Rectal smooth muscle tissue (tissue), 1 donor: ENCODE measurements at regions not wholly inside any gene's neighbourhood (a gene's known extent, or its start where the extent isn't known, plus 50 kb on each side); places are given as distances from the start of the nearest gene placed in this dataset.

Source experiments
- H3K27ac ChIP-seq: one replicate; pipeline ENCODE4 v1.7.0; 2013; ENCODE audit warnings: low read depth, low read length, inconsistent platforms
- H3K27me3 ChIP-seq: one replicate; pipeline ENCODE4 v1.7.0; 2013; ENCODE audit warnings: low read length; ENCODE audit not compliant: control insufficient read depth, insufficient read depth
- H3K36me3 ChIP-seq: one replicate; pipeline ENCODE4 v1.7.0; 2013; ENCODE audit warnings: low read length; ENCODE audit not compliant: control insufficient read depth, insufficient read depth
- H3K4me1 ChIP-seq: one replicate; pipeline ENCODE4 v1.7.0; 2013; ENCODE audit warnings: low read length; ENCODE audit not compliant: control insufficient read depth, insufficient read depth
- H3K4me3 ChIP-seq: one replicate; pipeline ENCODE4 v1.7.0; 2013; ENCODE audit warnings: low read length
- H3K9ac ChIP-seq: one replicate; pipeline ENCODE4 v1.7.0; 2013; ENCODE audit warnings: low read length

DNA sequence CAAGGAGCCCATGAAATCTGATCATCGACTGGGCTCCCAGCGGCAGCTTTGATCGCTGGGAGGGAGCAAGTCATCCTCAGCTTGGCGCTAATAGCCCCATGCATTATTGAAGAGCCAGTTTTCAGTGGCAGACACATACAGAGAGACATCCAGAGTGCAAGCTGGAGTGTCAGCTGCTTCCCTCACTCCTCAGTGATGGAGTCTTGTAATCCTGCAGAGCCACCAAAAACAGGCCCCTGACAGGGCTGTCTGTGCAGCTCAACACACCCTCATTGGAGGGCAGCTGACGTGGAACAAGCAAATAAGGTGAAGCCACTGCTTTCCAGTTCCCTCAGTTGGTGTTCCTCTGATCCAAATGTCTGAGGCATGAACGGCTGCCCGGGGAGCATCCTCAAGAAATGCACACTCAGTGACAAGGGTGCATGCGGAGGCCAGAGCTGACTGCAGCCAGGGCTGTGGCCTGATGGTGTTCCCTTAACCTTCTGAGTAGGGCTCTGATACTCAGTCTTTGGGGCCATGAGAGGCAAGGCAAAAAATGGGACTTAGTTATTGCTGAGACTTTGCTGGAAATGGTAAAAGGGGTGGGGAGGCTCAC, 97.4 kb downstream of the RHOB start:
- no peaks in the 10 kb centered on the region for H3K36me3 ChIP-seq
- H3K9ac ChIP-seq: no peak overlapping the region
- no peak overlapping the region for H3K4me3 ChIP-seq
- no peak overlapping the region for H3K27ac ChIP-seq
- H3K4me1 ChIP-seq: no peaks in the 10 kb centered on the region
- H3K27me3 ChIP-seq: no peaks in the 10 kb centered on the region

DNA sequence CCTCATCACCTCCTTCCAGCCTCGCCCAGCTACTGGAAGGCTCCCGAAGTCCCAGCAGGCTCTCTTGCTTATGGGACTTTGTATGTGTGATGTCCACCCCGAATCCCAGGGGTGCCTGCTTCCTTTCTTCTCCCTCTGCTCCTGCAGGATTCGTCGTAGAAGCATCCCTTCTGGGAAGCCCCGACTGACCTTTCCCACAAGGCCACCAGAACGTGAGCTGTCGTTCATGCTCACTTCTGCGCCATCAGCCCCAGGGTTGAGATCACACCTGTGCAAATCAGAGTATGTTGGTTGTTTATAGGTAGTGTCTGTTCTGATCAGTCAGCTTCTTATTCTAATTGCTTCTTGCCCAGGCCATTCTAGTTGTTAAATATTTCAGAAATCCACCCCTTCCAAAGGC, 101.8 kb downstream of the HS1BP3 start:
- no peaks in the 10 kb centered on the region for H3K27me3 ChIP-seq
- no peaks in the 10 kb centered on the region for H3K36me3 ChIP-seq
- peaks cover 3% of the 10 kb centered on the region for H3K4me1 ChIP-seq
- no peak overlapping the region for H3K4me3 ChIP-seq
- H3K27ac ChIP-seq: no peak overlapping the region
- no peak overlapping the region for H3K9ac ChIP-seq

DNA sequence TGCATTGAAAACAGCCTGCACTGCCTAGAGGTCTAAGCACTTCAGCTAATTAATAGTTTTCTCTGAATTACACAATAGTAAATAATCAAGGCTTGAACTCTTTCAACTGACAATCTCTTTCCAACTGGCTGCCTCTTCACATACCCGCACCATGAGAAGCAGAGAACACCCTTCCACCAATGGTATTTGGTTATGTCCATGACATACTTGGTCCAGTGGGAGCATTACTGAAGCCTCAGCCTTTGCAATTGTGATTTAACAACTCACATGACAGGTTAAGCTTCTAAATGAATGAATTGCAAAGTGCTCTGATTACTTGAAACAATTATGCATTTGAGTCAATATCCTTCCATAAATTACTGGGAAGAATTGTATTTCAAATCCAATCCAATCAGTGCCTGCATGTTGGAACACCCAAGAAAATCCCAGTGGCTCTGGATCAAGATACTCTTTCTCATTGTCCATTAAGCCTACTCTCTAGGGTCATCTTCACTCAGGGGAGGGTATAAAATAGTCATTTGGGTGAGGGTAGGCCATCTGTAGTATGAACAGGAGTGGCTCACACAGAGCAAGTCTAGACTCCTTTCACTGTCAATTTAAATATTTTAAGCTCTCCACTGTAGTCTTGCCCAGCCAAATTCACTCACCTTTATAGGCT, 101.1 kb downstream of the HS1BP3 start:
- Histone ChIP-seq H3K9ac (no peak overlapping the region), H3K27me3 (no peaks in the 10 kb centered on the region), H3K4me3 (no peak overlapping the region), H3K27ac (no peak overlapping the region), H3K36me3 (no peaks in the 10 kb centered on the region), H3K4me1 (peaks cover 3% of the 10 kb centered on the region)

DNA sequence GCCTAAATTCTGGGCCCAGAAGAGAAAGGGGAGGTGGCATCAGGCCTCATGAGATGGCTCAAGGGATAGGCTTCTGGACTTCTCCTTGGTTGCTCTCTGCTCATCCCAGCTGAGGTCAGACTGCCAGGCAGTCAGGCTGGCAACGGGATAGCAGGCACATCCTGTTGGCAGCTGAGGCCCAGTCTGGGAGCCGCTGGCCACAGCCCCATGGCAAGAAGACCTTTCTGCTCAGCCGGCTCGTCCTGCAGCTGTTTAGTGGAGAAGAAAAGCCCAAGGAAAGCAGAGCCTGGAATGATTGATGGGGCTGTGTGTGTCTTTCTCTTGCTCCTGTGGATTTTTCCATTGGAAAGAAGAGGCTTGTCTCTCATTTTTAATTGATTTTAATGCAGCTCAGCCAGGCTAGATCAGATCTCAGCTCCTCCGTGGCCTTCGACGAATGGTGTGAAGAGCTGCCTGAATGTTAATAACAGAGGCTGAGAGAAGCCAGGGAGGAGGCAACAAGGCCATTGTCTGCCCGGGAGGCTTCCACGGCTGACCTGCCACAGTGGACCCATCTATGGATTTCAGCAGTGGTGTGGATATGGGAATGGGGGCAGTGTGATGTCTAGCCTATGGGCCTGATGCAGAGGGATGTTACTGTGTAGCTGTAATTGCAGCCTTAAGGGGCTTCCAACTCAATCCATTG, 99.5 kb downstream of the HS1BP3 start:
- H3K4me3 ChIP-seq: no peak overlapping the region
- H3K36me3 ChIP-seq: no peaks in the 10 kb centered on the region
- H3K4me1 ChIP-seq: peaks cover 3% of the 10 kb centered on the region
- H3K27ac ChIP-seq: no peak overlapping the region
- H3K27me3 ChIP-seq: no peaks in the 10 kb centered on the region
- no peak overlapping the region for H3K9ac ChIP-seq

DNA sequence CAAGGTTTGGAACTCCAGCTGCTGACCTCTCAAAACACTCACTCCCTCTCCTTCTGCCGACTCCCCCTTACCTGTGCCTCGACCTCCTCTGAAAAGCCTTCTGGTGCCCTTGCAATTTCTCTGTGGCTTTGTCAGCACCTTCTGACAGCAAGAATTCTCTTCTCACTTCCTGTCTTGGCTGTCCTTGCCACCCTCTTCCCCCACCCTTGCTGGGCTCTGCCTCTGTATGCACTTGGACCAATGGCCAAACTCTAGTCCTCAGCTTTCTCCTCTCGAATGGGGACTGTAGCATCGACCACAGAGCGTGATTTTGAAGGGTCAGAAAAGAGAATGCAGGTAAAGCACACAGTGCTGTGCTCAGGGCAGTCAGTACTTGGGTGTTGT, 99.0 kb downstream of the HS1BP3 start:
- Histone ChIP-seq H3K36me3 (no peaks in the 10 kb centered on the region), H3K9ac (no peak overlapping the region), H3K4me3 (no peak overlapping the region), H3K4me1 (peaks cover 3% of the 10 kb centered on the region), H3K27ac (no peak overlapping the region), H3K27me3 (no peaks in the 10 kb centered on the region)

DNA sequence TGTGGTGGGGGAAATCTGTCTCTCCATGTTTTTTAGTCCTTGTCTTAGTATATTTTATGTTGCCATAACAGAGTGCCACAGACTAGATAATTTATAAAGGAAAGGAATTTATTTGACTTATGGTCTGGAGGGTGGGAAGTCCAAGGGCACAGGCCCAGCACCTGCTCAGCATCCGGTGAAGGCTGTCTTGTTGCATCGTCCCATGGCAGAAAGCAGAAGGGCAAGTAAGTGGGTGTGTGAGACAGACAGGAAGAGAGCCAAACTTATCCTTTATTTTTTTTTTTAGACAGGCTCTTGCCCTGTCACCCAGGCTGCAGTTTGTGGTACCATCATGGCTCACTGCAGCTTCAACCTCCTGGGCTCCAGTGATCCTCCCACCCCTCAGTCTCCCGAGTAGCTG, 98.1 kb downstream of the HS1BP3 start:
- Histone ChIP-seq H3K27me3 (no peaks in the 10 kb centered on the region), H3K9ac (no peak overlapping the region), H3K4me1 (peaks cover 3% of the 10 kb centered on the region), H3K36me3 (no peaks in the 10 kb centered on the region), H3K4me3 (no peak overlapping the region), H3K27ac (no peak overlapping the region)

DNA sequence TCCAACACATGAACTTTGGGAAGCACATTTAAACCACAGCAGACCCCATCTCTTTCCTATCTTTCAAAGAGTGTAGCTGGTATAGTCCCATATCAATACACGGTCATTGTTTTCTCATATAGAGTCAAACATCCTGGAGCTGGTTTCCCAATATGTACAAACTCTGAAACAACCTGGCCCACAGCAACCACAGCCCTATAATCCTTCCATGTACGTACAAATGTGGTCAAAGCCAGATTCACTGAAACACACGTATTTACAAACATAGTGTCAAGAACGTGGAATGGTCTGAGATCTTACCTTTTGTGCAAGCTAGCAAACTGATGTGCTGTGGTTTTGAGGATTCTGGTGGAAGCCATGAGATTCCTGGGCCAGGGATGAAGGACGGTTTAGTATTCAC, 97.3 kb downstream of the HS1BP3 start:
- no peak overlapping the region for H3K27ac ChIP-seq
- no peak overlapping the region for H3K9ac ChIP-seq
- peaks cover 3% of the 10 kb centered on the region for H3K4me1 ChIP-seq
- no peaks in the 10 kb centered on the region for H3K36me3 ChIP-seq
- no peak overlapping the region for H3K4me3 ChIP-seq
- no peaks in the 10 kb centered on the region for H3K27me3 ChIP-seq

DNA sequence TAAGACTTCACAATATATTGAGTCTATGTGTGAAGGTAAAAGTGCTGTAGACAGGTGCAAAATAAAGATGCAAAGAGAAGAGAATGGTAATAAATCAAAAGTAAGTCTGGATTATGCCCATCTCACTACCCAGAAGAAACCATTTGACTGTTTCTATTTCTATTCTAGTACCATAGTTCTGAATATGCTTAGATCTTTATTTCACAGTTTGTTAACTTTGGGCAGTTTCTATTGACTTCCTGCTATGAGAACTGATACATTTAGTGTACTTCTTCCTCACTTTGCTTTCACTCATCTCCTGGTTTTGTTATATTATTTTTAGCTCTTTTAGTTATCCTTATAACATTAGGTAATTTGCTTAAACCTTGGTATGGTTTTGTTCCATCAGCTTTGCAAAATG, 94.9 kb downstream of the HS1BP3 start:
- H3K4me3 ChIP-seq: no peak overlapping the region
- no peaks in the 10 kb centered on the region for H3K36me3 ChIP-seq
- no peaks in the 10 kb centered on the region for H3K27me3 ChIP-seq
- H3K9ac ChIP-seq: no peak overlapping the region
- H3K27ac ChIP-seq: no peak overlapping the region
- peaks cover 2% of the 10 kb centered on the region for H3K4me1 ChIP-seq

DNA sequence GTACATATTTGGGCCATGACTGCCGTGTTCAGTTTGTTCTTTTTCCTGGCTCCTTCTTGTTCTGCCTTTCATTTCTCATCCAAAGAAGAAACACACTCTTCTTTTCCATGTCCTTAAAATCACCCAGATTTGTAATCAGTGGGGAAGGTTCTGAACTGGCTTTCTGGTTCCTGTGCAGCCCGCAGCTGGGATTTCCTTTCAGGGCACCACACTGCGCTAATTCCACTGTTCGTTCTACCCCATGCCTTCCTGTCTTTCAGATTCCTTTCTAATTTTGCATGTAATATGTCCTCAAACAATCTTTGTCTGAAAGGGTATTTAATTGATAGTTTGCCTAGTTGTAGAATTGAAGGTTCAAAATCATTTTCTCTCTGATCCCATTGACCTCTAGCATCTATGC, 94.1 kb downstream of the HS1BP3 start:
- Histone ChIP-seq H3K27me3 (no peaks in the 10 kb centered on the region), H3K36me3 (no peaks in the 10 kb centered on the region), H3K4me1 (no peaks in the 10 kb centered on the region), H3K27ac (no peak overlapping the region), H3K4me3 (no peak overlapping the region), H3K9ac (no peak overlapping the region)

DNA sequence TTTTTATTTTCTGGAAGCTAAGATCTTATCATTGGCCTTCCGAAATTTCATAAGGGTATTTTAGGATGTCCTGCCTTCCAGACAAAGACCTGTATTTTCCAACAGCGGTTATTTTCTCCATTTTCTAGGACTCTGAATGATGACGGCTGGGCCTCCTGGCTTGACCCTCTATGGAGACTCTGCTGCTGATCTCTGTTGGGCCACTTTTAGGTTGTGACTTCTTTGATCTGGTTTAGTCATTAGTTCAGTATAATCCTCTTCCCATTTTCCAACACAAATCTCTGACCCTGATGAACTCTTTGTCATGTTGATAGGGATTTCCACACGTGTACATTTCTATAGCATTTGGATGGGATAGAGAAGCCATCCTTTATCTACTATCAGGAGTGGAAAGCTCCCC, 93.7 kb downstream of the HS1BP3 start:
- Histone ChIP-seq H3K4me3 (no peak overlapping the region), H3K9ac (no peak overlapping the region), H3K36me3 (no peaks in the 10 kb centered on the region), H3K4me1 (no peaks in the 10 kb centered on the region), H3K27me3 (no peaks in the 10 kb centered on the region), H3K27ac (no peak overlapping the region)

DNA sequence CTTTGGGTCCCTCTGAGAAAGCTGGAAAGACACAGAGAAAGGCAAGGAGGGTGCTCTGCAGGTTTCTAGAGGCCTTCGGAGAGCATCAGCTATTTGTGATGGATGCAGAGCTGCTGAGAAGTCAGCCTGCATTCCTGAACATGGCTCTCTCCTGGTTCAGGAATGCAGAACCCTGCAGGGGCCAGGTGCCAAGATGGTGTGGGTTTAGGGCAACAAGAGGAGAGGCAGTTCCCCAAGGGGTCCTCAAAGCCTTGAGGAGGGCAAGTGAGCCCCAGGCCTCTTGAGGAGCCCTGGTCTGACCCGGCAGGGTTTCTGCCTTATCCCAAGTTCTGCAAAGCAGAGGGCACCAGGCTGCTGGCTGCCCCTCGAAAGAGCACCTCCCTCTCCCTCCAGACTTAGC, 93.3 kb downstream of the HS1BP3 start:
- Histone ChIP-seq H3K27me3 (no peaks in the 10 kb centered on the region), H3K4me3 (no peak overlapping the region), H3K4me1 (no peaks in the 10 kb centered on the region), H3K9ac (no peak overlapping the region), H3K36me3 (no peaks in the 10 kb centered on the region), H3K27ac (no peak overlapping the region)

DNA sequence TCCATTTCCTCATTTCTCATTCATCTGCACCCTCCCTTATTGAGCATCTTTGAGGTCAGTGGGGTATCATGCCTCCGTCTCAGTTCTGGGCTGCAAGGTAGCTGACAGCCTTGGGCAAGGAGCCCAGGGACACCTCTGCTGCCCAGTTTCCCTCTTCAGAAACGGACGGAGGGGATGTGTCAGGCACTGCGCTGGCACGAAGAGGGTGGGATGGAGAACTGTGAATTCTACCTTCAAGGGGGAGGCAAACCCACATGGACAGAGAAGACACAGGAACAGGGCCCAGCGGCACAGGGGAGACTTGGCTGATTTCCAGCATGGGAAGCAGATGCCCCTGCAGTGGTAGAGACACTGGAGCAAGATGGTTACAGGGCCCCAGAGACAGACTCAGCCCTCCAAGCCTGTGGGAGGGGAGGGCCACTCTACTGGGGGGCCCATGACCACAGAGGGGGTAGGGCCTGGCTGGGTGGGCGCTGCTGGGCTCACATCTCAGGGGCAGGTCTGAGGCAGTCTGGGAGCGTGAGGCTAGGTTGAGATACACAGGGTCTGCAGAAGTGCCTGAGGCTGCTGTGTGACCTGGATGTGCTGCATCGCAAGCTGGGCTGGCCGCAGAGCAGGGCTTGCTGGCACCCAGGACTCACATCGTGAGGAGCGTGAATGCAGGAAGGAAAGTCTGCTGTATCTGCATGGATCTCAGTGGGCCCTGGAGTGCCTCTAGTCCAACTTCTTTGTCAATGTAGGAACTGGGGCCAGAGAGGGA, 92.3 kb downstream of the HS1BP3 start:
- H3K9ac ChIP-seq: no peak overlapping the region
- H3K27ac ChIP-seq: no peak overlapping the region
- no peaks in the 10 kb centered on the region for H3K27me3 ChIP-seq
- no peaks in the 10 kb centered on the region for H3K36me3 ChIP-seq
- no peak overlapping the region for H3K4me3 ChIP-seq
- no peaks in the 10 kb centered on the region for H3K4me1 ChIP-seq
